H9 (cell line): ENCODE measurements at regions not wholly inside any gene's neighbourhood (a gene's known extent, or its start where the extent isn't known, plus 50 kb on each side); places are given as distances from the start of the nearest gene placed in this dataset.

ENCODE experiments used
- DNase-seq: peaks from one replicate; pipeline ENCODE4 v3.0.0-alpha.2; 2017
- H2AFZ ChIP-seq: one replicate; pipeline ENCODE4 v1.6.1; 2013; ENCODE audit warnings: mild to moderate bottlenecking, low read length, control low read depth, moderate library complexity
- H2AK5ac ChIP-seq: 2 replicates; pipeline ENCODE4 v1.6.1; 2013; ENCODE audit warnings: low read length, control low read depth, mixed read lengths; ENCODE audit not compliant: insufficient read length
- H2BK120ac ChIP-seq: one replicate; pipeline ENCODE4 v1.6.1; 2013; ENCODE audit warnings: low read depth, mild to moderate bottlenecking, low read length, control low read depth, inconsistent platforms; ENCODE audit not compliant: poor library complexity, severe bottlenecking
- H2BK12ac ChIP-seq: 2 replicates; pipeline ENCODE4 v1.6.1; 2013; ENCODE audit warnings: low read length, control low read depth, mixed read lengths, low read depth; ENCODE audit not compliant: insufficient read length
- H2BK15ac ChIP-seq: 2 replicates; pipeline ENCODE4 v1.6.1; 2013; ENCODE audit warnings: low read depth, low read length, control low read depth
- H2BK20ac ChIP-seq: one replicate; pipeline ENCODE4 v1.6.1; 2013; ENCODE audit warnings: low read depth, mild to moderate bottlenecking, low read length, control low read depth, inconsistent platforms; ENCODE audit not compliant: poor library complexity, severe bottlenecking
- H2BK5ac ChIP-seq: 2 replicates; pipeline ENCODE4 v1.6.1; 2013; ENCODE audit warnings: low read length, control low read depth, mixed read lengths; ENCODE audit not compliant: insufficient read length
- H3K14ac ChIP-seq: 2 replicates; pipeline ENCODE4 v1.6.1; 2013; ENCODE audit warnings: low read length, control low read depth; ENCODE audit not compliant: insufficient read depth
- H3K18ac ChIP-seq: 2 replicates; pipeline ENCODE4 v1.6.1; 2013; ENCODE audit warnings: low read depth, mild to moderate bottlenecking, mixed read lengths, low read length, control low read depth; ENCODE audit not compliant: insufficient read length
- H3K23ac ChIP-seq: 2 replicates; pipeline ENCODE4 v1.6.1; 2013; ENCODE audit warnings: low read length, control low read depth, mixed read lengths, low read depth; ENCODE audit not compliant: insufficient read length
- H3K23me2 ChIP-seq: 2 replicates; pipeline ENCODE4 v1.6.1; 2013; ENCODE audit warnings: low read depth, mild to moderate bottlenecking, mixed read lengths, low read length, control low read depth; ENCODE audit not compliant: insufficient read length, poor library complexity, severe bottlenecking
- H3K27ac ChIP-seq: 2 replicates; pipeline ENCODE4 v1.5.1; 2013; ENCODE audit warnings: low read length, control low read depth, mixed read lengths, low read depth; ENCODE audit not compliant: insufficient read length
- H3K27me3 ChIP-seq: 2 replicates; pipeline ENCODE4 v1.6.1; 2013; ENCODE audit warnings: low read length, control low read depth, inconsistent platforms; ENCODE audit not compliant: insufficient read depth
- H3K4ac ChIP-seq: 2 replicates; pipeline ENCODE4 v1.6.1; 2013; ENCODE audit warnings: low read depth, mild to moderate bottlenecking, control low read depth, inconsistent platforms, low read length, moderate library complexity
- H3K4me1 ChIP-seq: 2 replicates; pipeline ENCODE4 v1.6.1; 2013; ENCODE audit warnings: low read length, control low read depth, inconsistent platforms; ENCODE audit not compliant: insufficient read depth
- H3K4me2 ChIP-seq: 2 replicates; pipeline ENCODE4 v1.6.1; 2013; ENCODE audit warnings: low read length, control low read depth, mixed read lengths; ENCODE audit not compliant: insufficient read length, insufficient read depth
- H3K56ac ChIP-seq: 2 replicates; pipeline ENCODE4 v1.6.1; 2013; ENCODE audit warnings: low read depth, mild to moderate bottlenecking, mixed read lengths, low read length, control low read depth; ENCODE audit not compliant: insufficient read length
- H3K79me1 ChIP-seq: 2 replicates; pipeline ENCODE4 v1.6.1; 2013; ENCODE audit warnings: low read depth, mild to moderate bottlenecking, moderate library complexity, low read length, control low read depth, inconsistent platforms; ENCODE audit not compliant: insufficient read depth, poor library complexity, severe bottlenecking
- H3K79me2 ChIP-seq: 2 replicates; pipeline ENCODE4 v1.6.1; 2013; ENCODE audit warnings: low read length, control low read depth, inconsistent platforms; ENCODE audit not compliant: insufficient read depth
- H3K9ac ChIP-seq: 2 replicates; pipeline ENCODE4 v1.6.1; 2013; ENCODE audit warnings: low read length, control low read depth, mixed read lengths; ENCODE audit not compliant: insufficient read length; ENCODE audit errors: extremely low read depth
- H3K9me3 ChIP-seq: one replicate; pipeline ENCODE4 v1.6.1; 2013; ENCODE audit warnings: low read depth, low read length, inconsistent platforms; ENCODE audit not compliant: control insufficient read depth
- H3T11ph ChIP-seq: one replicate; pipeline ENCODE4 v1.6.1; 2013; ENCODE audit warnings: mild to moderate bottlenecking, low read length, control low read depth, inconsistent platforms
- H4K20me1 ChIP-seq: one replicate; pipeline ENCODE4 v1.6.1; 2013; ENCODE audit not compliant: control insufficient read depth, insufficient read length, insufficient read depth
- H4K5ac ChIP-seq: 2 replicates; pipeline ENCODE4 v1.6.1; 2013; ENCODE audit warnings: low read depth, mild to moderate bottlenecking, mixed read lengths, low read length, control low read depth; ENCODE audit not compliant: insufficient read length
- H4K8ac ChIP-seq: replicated peaks from 2 replicates; pipeline ENCODE4 v1.6.1; 2013; ENCODE audit warnings: low read length, control low read depth, mixed read lengths, low read depth; ENCODE audit not compliant: insufficient read length
- H4K91ac ChIP-seq: 2 replicates; pipeline ENCODE4 v1.6.1; 2013; ENCODE audit warnings: low read depth, mild to moderate bottlenecking, moderate library complexity, mixed read lengths, low read length, control low read depth; ENCODE audit not compliant: insufficient read length
- H3K27ac Mint-ChIP-seq, 3 experiments: 2 replicates in 2 of 3; 3 replicates in 1 of 3; pipeline ENCODE4 v1.8.0; 2020 to 2021; ENCODE audit warnings: mixed read lengths in 3 of 3, mild to moderate bottlenecking in 1 of 3, moderate library complexity in 1 of 3
- H3K27me3 Mint-ChIP-seq: 2 replicates; pipeline ENCODE4 v1.8.0; 2021; ENCODE audit warnings: low read depth, mild to moderate bottlenecking, moderate library complexity, mixed read lengths
- H3K36me3 Mint-ChIP-seq, 3 experiments: 2 replicates in 2 of 3; 3 replicates in 1 of 3; pipeline ENCODE4 v1.8.0; 2020 to 2021; ENCODE audit warnings: low read depth in 3 of 3, mixed read lengths in 3 of 3; ENCODE audit not compliant: insufficient read depth in 1 of 3
- H3K4me1 Mint-ChIP-seq, 2 experiments: 2 replicates each; pipeline ENCODE4 v1.8.0; 2020; ENCODE audit warnings: mixed read lengths in 2 of 2
- H3K4me3 Mint-ChIP-seq, 2 experiments: 2 replicates in 1 of 2; 3 replicates in 1 of 2; pipeline ENCODE4 v1.8.0; 2020 to 2021; ENCODE audit warnings: mild to moderate bottlenecking in 2 of 2, mixed read lengths in 2 of 2, moderate library complexity in 1 of 2
- H3K9me3 Mint-ChIP-seq, 2 experiments: 2 replicates in 1 of 2; 3 replicates in 1 of 2; pipeline ENCODE4 v1.8.0; 2020; ENCODE audit warnings: mild to moderate bottlenecking in 2 of 2, mixed read lengths in 2 of 2, moderate library complexity in 1 of 2
- CTCF ChIP-seq: fragments of 200-600 bp; sonication (generic); conservative IDR thresholded peaks from 3 replicates; pipeline ENCODE4 v1.8.0; 2021; ENCODE audit warnings: antibody characterized with exemption, mild to moderate bottlenecking
- WGBS: extraction: QIAGEN DNeasy Blood & Tissue Kit; methylation state at CpG from one replicate; pipeline ENCODE4 v1.1.7; 2013; ENCODE audit warnings: missing lambda C conversion rate, low lambda C conversion rate, mixed read lengths; ENCODE audit not compliant: insufficient read length; ENCODE audit errors: extremely low coverage; 5-methylcytosine and 5-hydroxymethylcytosine counted together

DNA sequence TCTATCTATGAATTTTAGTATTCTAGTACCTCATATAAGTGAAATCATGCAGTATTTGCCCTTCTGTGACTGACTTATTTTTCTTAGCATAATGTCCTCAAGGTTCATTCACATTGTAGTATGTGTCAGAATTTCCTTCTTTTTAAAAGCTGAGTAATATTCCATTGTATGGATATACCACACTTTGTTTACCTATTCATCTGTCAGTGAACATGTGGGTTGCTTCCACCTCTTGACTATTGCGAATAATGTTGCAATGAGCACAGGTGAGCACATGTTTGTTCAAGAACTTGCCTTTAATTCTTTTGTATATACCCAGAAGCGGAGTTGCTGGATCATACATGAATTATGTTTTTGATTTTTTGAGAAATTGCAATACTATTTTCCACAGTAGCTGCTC is 187.4 kb upstream of the RBMS1 start:
- Histone ChIP-seq H4K8ac (no peak overlapping the region), H4K20me1 (no peaks in the 10 kb centered on the region), H3K56ac (no peak overlapping the region), H3K14ac (no peak overlapping the region), H3K18ac (no peak overlapping the region), H3K27ac (no peak overlapping the region), H2BK20ac (no peak overlapping the region), H2BK120ac (no peak overlapping the region), H3K79me1 (no peaks in the 10 kb centered on the region), H3K4me1 (no peaks in the 10 kb centered on the region), H3K9ac (no peak overlapping the region), H2BK15ac (no peak overlapping the region), H3K23me2 (no peaks in the 10 kb centered on the region), H4K5ac (no peak overlapping the region), H2AFZ (no peak overlapping the region), H2BK5ac (no peak overlapping the region), H3K4me2 (no peak overlapping the region), H3K9me3 (no peaks in the 10 kb centered on the region), H4K91ac (no peak overlapping the region), H2AK5ac (no peak overlapping the region), H3K4ac (no peak overlapping the region), H2BK12ac (no peak overlapping the region), H3K23ac (no peak overlapping the region), H3T11ph (no peak overlapping the region), H3K79me2 (no peaks in the 10 kb centered on the region), H3K27me3 (no peaks in the 10 kb centered on the region)
- TF ChIP-seq CTCF, result no peak
- WGBS, result no CpG with 5 or more reads among the region's 2 CpGs
- no peak overlapping the region for H3K4me3 Mint-ChIP-seq
- peaks cover 0 to 16% (median 1%) of the 10 kb centered on the region in 3 experiments; a peak in 3 of 7 replicates for H3K36me3 Mint-ChIP-seq
- no peak for DNase-seq
- no peak overlapping the region for H3K27ac Mint-ChIP-seq
- peaks cover 3 to 10% of the 10 kb centered on the region in 2 experiments; a peak in 4 of 5 replicates for H3K9me3 Mint-ChIP-seq
- no peaks in the 10 kb centered on the region for H3K4me1 Mint-ChIP-seq
- no peaks in the 10 kb centered on the region for H3K27me3 Mint-ChIP-seq
